ENCODE measurements at regions not wholly inside any gene's neighbourhood (a gene's known extent, or its start where the extent isn't known, plus 50 kb on each side); places are given as distances from the start of the nearest gene placed in this dataset.
"Not testable (repeated sequence)": the region's sequence is repeated elsewhere in the genome, so short reads cannot be mapped to it uniquely, and the experiment has no call there.

GRCh38 chr14:29376237-29376636 is 551.4 kb downstream of the PRKD1 start:
- DNase-seq (ENCODE audit: low spot score) = no peak

DNA sequence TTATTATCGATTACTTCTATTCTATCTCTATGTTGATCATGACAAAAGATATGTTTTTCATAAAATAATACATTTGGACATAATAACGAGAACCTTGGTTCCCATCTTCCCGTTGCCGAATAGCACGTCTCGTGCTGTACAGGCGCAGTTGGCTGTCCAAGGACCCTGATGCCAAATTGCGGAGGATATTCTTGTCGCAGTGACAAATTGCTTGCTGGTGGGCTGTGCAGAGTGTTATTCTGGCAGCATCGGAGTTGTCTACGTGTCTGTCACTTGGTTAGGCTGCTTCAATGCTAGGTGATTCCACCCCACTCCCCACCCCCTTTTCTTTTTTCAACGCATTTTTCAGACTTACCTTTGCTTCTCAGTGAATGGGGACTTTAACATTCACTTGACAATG is 546.8 kb downstream of the PRKD1 start:
- no peak for DNase-seq (ENCODE audit: low spot score)

DNA sequence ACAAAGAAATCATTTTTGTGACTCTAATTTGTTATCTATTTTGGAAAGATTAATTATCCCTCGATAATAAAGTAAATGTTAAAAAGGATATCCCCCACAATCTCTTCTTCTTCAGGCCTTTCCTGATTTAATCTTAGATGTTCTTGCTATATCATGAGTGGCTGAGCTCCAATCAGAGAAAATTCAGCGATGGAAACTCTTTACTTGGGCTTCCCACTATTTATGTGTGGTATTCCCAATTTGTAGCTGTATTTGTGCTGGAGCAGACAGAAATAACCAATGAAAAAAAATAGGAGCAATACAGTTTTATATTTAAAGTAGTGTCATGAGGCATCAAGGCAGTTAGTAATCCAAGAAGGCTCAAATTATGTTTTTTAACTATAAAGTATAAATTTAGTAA is 539.1 kb downstream of the PRKD1 start:
- DNase-seq (ENCODE audit: low spot score) = no peak

DNA sequence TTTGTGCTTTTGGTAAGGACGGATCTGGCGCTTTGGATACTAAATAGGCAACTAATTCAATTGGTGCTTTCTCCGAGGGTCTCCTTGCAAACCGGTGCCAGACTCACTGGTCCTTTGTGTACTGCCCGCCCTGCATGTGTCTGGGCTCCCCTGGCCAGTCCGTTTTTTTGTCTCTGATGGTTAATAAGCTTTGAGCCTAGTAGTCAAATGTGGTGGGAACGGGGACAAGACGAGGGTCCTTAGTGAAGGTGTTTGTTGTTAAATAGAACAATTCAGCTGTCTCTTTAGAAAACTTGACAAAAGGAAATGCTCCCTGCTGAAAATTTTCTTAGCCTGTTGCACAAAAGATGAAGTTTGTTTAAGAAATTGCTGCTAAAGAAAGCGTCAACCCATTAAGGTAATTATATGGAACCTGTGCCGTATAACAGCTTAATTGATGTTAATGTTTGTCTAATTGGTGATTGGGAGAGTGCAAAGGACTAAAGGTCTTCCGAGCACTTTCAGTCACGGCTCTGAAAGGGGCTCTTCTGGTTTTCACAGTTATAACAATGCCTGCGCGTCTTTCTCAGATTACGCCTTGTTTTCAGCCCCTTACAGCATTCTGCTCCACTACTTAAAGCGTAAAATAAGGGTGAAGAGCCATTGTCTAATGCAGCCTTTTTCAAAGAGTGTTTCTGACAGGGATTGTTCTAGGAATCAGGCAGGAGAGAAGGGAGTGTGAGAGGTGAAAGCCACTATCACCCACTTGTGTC is 537.4 kb downstream of the PRKD1 start:
- no peak for DNase-seq (ENCODE audit: low spot score)

DNA sequence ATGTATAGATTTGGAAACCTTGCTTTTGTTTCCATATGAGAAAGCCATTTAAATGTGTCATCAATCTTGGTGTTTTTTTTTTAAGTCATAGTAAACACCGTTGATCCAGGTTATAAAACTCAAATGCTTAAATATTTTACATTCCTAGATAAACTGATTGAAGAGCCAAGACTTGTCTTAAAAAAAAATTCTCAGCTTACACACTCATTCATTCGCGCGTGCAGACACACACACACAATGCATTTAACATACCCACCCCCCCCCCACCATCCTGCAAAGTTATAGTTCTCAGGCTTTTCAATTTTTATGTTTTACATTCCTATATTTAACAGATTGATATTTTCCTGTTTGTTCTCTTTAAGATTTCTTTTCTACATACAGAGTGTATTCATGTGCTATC is 536.4 kb downstream of the PRKD1 start:
- no peak for DNase-seq (ENCODE audit: low spot score)

DNA sequence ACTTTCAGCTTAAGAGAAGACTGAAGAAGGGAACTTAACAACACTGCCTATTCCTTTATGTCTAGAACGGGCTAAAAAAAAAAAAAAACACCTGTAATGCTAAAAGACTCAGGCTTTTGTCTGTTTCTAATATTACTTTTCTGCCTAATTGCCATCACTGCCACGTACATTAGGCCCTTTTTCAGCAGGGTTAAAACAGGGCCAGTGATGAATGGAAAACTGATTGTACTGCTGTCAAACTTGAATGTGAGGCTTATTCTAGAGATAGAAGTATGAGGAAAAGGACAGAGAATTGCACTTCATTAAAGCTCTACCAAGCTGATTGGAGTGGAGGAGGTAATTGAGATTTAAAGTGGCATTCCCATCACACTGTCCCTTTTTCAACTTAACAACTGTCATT is 535.8 kb downstream of the PRKD1 start:
- no peak for DNase-seq (ENCODE audit: low spot score)

DNA sequence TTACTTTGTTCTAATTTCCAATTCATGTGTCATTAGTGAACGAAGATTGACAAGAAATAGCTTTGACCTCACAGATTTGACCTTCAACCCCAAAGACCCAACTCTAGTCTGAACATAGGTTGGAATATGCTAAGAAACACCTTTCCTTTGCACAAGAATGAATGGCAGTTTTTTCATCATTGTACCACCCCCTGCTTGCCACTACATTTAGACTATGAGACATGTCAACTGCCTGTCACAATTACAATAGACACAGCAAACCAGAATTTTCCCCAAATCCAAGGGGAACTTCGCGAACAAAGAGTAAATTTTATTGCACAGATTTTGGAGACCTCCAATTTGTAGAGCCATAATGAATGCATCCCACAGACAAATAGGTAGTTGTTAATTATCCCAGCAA is 535.4 kb downstream of the PRKD1 start:
- DNase-seq (ENCODE audit: low spot score) = no peak

GRCh38 chr14:29403091-29403490 is 524.6 kb downstream of the PRKD1 start:
- no peak for DNase-seq (ENCODE audit: low spot score)

GRCh38 chr14:29410581-29410980 is 517.1 kb downstream of the PRKD1 start:
- DNase-seq (ENCODE audit: low spot score) = no peak

DNA sequence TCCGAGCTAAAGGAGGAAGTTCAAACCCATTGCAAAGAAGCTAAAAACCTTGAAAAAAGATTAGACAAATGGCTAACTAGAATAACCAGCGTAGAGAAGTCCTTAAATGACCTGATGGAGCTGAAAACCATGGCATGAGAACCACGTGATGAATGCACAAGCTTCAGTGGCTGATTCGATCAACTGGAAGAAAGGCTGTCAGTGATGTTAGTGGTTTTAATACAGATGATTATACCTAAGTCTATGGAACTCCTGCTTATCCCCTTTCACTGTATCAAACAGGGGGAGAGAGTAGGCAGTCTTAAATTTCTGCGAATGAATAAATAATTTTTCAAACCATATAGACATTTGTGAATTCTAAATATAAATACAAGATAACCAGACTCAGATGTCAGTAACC is 512.7 kb downstream of the PRKD1 start:
- DNase-seq (ENCODE audit: low spot score) = not testable (repeated sequence)

DNA sequence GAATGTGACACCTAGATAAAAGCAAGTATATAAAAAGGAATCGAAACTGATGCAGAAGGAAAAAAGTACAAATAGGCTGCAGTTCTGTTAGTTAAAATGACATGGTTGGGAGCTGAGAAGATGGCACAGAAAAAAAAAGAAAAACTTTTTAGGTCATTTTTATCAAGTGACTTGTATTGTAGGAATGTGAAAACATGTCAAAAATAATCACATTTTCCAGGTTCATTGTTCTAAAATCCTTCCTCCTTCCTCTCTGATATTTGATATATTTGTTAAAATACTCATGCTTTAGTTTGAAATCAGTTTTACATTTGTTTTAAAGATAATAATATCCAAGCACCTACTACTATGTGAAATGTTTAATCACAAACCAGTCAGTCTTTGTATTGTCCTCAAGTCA is 507.9 kb downstream of the PRKD1 start:
- no peak for DNase-seq (ENCODE audit: low spot score)

GRCh38 chr14:29421156-29421728 is 506.4 kb downstream of the PRKD1 start:
- no peak for DNase-seq (ENCODE audit: low spot score)

DNA sequence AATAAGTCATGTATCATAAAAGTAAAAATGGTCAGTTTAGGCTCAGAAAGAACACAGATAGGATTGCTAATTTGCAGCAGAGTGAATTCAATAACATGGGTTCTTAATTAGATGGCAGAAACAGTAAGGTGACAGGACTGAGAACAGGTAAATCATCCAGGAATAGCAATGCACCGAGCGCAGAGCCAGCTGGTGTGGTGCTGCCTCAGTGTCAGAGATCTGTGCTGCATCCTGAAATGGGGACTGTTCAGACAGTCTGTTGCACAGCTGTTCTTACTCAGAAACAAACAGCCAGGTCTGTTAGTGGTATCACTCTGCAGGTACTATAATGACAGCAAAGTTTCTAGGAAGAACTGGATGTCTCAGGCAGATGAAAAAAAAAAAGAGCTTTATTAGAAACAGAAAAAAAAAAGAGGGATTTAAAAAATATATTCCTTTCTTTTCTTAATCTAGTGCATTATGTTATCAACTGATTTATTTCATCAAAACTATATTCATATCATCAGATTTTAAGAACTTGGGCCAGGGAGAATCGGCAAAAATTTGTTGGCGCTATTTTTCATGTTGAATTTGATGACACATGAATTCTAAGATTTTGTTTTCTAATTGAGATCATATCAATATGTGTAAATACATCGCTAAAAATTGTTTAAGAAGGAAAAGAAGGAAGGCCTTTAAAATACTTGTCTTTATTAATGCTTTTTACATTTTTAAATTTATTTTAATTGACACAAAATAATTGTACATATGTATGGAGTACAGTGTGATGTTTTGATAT is 501.8 kb downstream of the PRKD1 start:
- no peak for DNase-seq (ENCODE audit: low spot score)

GRCh38 chr14:29442696-29443095 is 485.0 kb downstream of the PRKD1 start:
- peak; percentile 51 for DNase-seq (ENCODE audit: low spot score)

- no peak for DNase-seq (ENCODE audit: low spot score)
These were observed 483.4 kb downstream of the PRKD1 start for GRCh38 chr14:29444216-29444615.

DNA sequence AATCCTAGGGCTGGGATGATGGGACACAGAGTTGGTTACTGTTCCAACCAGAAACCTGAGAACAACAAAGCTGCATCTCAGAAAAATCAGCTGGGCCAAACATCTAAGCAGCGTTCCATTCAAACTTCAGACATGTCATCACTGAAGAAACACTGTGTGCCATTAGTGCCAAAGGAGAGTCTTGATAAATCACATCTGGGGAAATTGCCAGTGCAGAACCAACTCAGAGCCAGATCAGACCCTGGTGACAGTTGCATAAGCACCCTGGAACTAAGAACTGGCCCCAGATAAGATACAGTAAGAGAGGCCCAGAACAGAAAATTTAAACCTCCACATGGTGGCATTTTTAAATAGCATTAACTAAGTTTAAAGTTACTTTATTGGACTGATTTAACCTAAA is 482.8 kb downstream of the PRKD1 start:
- no peak for DNase-seq (ENCODE audit: low spot score)

DNA sequence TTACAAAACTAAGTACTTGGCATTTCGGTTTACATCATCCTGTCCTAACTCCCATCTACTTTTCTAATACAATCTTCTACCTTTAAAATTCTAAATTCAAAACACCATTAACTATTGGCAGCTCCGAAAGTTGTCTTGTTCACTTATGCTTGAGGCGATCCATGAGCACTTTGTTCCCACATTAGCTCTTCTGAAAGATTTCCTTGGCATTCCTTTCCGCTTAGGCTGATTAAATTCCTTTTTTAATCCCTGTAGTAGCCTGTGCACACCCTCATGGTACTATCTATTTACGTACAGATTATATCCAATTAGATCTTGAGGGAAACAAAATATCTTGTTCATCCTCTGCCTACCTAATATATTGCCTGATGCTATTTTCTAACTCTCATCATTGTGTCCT is 480.7 kb downstream of the PRKD1 start:
- no peak for DNase-seq (ENCODE audit: low spot score)

DNA sequence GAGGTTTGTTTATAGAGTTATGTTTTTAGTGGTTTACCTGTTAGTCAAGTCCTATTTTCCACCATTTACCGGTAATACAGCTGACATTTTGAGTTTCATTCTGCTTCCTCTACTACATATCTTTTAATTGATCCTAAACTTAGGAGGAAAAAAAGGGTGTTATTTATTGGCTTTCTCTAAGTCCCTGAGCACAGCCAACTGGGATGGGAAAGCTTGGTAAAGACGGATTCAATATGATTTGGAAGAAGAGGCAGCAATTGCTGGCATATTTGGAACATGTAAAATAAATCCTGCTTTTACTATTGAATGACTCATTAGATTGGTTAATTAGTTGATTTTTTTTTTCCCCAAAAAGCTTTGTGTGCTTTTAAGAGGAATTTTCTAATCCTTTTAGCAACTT is 475.7 kb downstream of the PRKD1 start:
- no peak for DNase-seq (ENCODE audit: low spot score)

DNA sequence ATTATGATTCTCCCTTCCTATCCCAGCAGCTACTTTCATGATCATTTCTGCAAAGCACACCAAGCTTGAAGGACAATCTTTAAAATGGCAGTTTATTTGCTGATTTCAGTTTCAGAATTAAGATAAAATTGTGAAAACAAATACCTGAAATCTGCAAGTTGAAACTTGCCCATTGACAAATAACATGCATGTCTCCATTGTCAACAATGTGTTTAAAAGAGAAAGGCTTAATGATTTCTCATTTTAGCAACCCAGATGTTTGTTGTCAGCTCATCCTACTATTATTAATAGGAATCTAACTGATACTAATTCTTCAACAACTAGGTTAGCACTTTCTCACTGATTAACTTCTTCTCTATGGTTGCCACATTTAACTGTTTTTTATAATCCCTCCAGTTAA is 474.6 kb downstream of the PRKD1 start:
- no peak for DNase-seq (ENCODE audit: low spot score)

- no peak for DNase-seq (ENCODE audit: low spot score)
These were observed 473.5 kb downstream of the PRKD1 start for GRCh38 chr14:29454026-29454693.

GRCh38 chr14:29458547-29458946 is 469.1 kb downstream of the PRKD1 start:
- DNase-seq (ENCODE audit: low spot score) = no peak

GRCh38 chr14:29459531-29459930 is 468.1 kb downstream of the PRKD1 start:
- no peak for DNase-seq (ENCODE audit: low spot score)
